HG03064 (cell line): ENCODE measurements at regions not wholly inside any gene's neighbourhood (a gene's known extent, or its start where the extent isn't known, plus 50 kb on each side); places are given as distances from the start of the nearest gene placed in this dataset.
"Not testable (repeated sequence)": the region's sequence is repeated elsewhere in the genome, so short reads cannot be mapped to it uniquely, and the experiment has no call there.

Source experiments
- ATAC-seq: cut with Tn5 transposase; IDR thresholded peaks from one replicate; pipeline ENCODE4 v1.9.1; 2021; ENCODE audit warnings: low read depth; ENCODE audit not compliant: unreplicated experiment

- ATAC-seq = no peak
These were observed 174.5 kb downstream of the SOX4 start for GRCh38 chr6:21767891-21768648.

GRCh38 chr6:21769405-21769861 is 175.9 kb downstream of the SOX4 start:
- ATAC-seq = no peak

- no peak for ATAC-seq
These were observed 176.4 kb downstream of the SOX4 start for GRCh38 chr6:21769968-21770367.

GRCh38 chr6:21771626-21772320 is 178.2 kb downstream of the SOX4 start:
- no peak for ATAC-seq

- ATAC-seq = no peak
These were observed 178.9 kb downstream of the SOX4 start for GRCh38 chr6:21772477-21772876.

- no peak for ATAC-seq
These were observed 179.5 kb downstream of the SOX4 start for GRCh38 chr6:21772884-21773575.

GRCh38 chr6:21773576-21773968 is 180.0 kb downstream of the SOX4 start:
- no peak for ATAC-seq

GRCh38 chr6:21777846-21778245 is 184.3 kb downstream of the SOX4 start:
- ATAC-seq = no peak

- ATAC-seq = no peak
These were observed 186.6 kb downstream of the SOX4 start for GRCh38 chr6:21780141-21780540.

- no peak for ATAC-seq
These were observed 187.1 kb downstream of the SOX4 start for GRCh38 chr6:21780679-21781078.

- ATAC-seq = no peak
These were observed 187.6 kb downstream of the SOX4 start for GRCh38 chr6:21781128-21781527.

GRCh38 chr6:21785164-21785563 is 191.6 kb downstream of the SOX4 start:
- ATAC-seq = no peak

- ATAC-seq = no peak
These were observed 197.5 kb downstream of the SOX4 start for GRCh38 chr6:21791056-21791455.

- ATAC-seq = no peak
These were observed 198.0 kb downstream of the SOX4 start for GRCh38 chr6:21791581-21791980.

- ATAC-seq = no peak
These were observed 198.6 kb downstream of the SOX4 start for GRCh38 chr6:21792177-21792576.

- ATAC-seq = not testable (repeated sequence)
These were observed 203.4 kb downstream of the SOX4 start for GRCh38 chr6:21796979-21797378.

- ATAC-seq = no peak
These were observed 204.9 kb downstream of the SOX4 start for GRCh38 chr6:21798468-21798867.

GRCh38 chr6:21800330-21800729 is 206.8 kb downstream of the SOX4 start:
- ATAC-seq = no peak

GRCh38 chr6:21800948-21801438 is 207.4 kb downstream of the SOX4 start:
- ATAC-seq = no peak

- no peak for ATAC-seq
These were observed 208.1 kb downstream of the SOX4 start for GRCh38 chr6:21801446-21802174.
